ENCODE measurements at regions not wholly inside any gene's neighbourhood (a gene's known extent, or its start where the extent isn't known, plus 50 kb on each side); places are given as distances from the start of the nearest gene placed in this dataset.

DNA sequence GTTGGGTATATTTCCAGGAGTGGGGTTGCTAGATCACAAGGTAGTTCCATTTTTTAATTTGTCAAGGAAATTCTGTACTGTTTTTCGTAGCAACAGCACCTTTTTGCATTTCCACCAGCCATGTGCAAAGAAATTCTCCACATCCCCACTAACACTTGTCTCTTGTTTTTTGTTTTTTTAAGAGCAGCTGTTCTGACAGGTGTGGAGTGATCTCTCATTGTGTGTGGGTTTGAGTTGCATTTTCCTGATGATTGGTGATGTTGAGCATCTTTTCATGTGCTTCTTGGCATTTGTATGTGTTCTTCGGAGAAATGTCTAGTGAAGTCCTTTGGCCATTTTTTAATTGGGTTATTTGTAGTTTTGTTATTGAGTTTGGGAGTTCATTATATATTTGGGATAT is 80.3 kb upstream of the PUDP start:
- Mint-ChIP-seq H3K27me3 (ENCODE audit: low read depth) (no peaks in the 10 kb centered on the region), H3K4me3 (no peak overlapping the region), H3K4me1 (peaks cover 39% of the 10 kb centered on the region), H3K9me3 (no peaks in the 10 kb centered on the region), H3K27ac (no peak overlapping the region), H3K36me3 (ENCODE audit: low read depth) (no peaks in the 10 kb centered on the region)
- TF ChIP-seq, protein P1, sequence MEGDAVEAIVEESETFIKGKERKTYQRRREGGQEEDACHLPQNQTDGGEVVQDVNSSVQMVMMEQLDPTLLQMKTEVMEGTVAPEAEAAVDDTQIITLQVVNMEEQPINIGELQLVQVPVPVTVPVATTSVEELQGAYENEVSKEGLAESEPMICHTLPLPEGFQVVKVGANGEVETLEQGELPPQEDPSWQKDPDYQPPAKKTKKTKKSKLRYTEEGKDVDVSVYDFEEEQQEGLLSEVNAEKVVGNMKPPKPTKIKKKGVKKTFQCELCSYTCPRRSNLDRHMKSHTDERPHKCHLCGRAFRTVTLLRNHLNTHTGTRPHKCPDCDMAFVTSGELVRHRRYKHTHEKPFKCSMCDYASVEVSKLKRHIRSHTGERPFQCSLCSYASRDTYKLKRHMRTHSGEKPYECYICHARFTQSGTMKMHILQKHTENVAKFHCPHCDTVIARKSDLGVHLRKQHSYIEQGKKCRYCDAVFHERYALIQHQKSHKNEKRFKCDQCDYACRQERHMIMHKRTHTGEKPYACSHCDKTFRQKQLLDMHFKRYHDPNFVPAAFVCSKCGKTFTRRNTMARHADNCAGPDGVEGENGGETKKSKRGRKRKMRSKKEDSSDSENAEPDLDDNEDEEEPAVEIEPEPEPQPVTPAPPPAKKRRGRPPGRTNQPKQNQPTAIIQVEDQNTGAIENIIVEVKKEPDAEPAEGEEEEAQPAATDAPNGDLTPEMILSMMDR (IDR thresholded peaks at IDR 0.05; ENCODE audit: unreplicated experiment in 3 of 3): no peak

DNA sequence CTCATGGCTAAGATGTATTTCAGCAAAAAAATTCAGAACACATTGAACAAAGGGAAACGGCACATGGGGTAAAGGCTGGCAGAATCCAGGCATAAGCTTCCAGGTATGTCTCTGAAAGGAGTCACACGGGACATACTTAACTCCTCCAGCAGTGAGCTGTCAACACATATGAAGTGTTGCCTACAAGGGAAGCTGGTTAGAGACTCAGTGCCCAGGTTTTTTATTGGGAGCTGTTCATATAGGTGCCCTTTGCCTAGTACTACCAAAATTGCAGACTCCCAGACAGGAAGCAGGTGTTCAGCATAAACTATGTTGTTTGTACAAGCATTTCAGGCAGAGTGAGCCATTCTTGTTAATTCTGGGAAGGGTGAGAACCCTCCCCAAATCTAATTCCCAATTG is 77.4 kb upstream of the PUDP start:
- Mint-ChIP-seq H3K9me3 (no peaks in the 10 kb centered on the region), H3K4me3 (no peak overlapping the region), H3K4me1 (peaks cover 29% of the 10 kb centered on the region), H3K27ac (no peak overlapping the region), H3K27me3 (ENCODE audit: low read depth) (no peaks in the 10 kb centered on the region), H3K36me3 (ENCODE audit: low read depth) (no peaks in the 10 kb centered on the region)
- TF ChIP-seq, protein P1 (IDR thresholded peaks at IDR 0.05; ENCODE audit: unreplicated experiment in 3 of 3): no peak

DNA sequence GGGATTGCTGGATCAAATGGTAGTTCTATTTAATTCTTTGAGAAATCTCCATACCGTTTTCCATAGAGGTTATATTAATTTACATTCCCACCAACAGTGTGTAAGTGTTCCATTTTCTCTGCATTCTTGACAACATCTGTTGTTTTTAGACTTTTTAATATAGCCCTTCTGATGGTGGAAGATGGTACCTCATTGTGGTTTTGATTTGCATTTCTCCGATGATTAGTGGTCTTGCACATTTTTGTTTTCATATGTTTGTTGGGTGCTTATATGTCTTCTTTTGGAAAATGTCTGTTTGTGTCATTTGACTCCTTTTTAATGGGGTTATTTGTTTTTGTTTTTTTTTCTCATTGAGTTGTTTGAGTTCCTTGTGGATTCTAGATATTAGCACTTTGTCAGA is 75.3 kb upstream of the PUDP start:
- TF ChIP-seq, protein P1 (IDR thresholded peaks at IDR 0.05; ENCODE audit: unreplicated experiment in 3 of 3): no peak
- H3K27ac Mint-ChIP-seq: no peak overlapping the region
- no peaks in the 10 kb centered on the region for H3K36me3 Mint-ChIP-seq (ENCODE audit: low read depth)
- no peak overlapping the region for H3K4me3 Mint-ChIP-seq
- no peaks in the 10 kb centered on the region for H3K9me3 Mint-ChIP-seq
- peaks cover 3% of the 10 kb centered on the region for H3K27me3 Mint-ChIP-seq (ENCODE audit: low read depth)
- H3K4me1 Mint-ChIP-seq: peaks cover 31% of the 10 kb centered on the region

DNA sequence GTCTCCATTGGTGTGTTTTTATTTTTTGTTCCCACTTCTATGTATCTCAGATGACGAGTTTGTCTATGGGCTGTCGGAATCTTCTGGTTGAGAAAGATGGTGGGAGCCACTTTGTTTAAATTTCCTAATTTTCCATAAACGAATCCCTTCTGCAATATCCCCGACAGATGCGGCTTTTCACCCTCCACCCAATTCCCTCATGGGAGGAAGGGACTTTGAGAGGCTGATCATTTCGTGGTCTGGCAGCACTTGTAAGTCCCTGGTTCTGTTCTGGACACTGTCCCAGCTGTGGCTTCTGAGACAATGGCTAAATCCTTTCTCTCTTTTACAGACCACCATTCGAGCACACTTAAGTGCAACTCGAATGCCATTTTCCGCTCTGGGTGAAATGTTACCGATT is 72.2 kb upstream of the PUDP start:
- Mint-ChIP-seq H3K4me3 (no peak overlapping the region), H3K9me3 (no peaks in the 10 kb centered on the region), H3K27me3 (ENCODE audit: low read depth) (peaks cover 4% of the 10 kb centered on the region), H3K27ac (no peak overlapping the region), H3K36me3 (ENCODE audit: low read depth) (no peaks in the 10 kb centered on the region), H3K4me1 (peaks cover 18% of the 10 kb centered on the region)
- TF ChIP-seq, protein P1 (IDR thresholded peaks at IDR 0.05; ENCODE audit: unreplicated experiment in 3 of 3): no peak

DNA sequence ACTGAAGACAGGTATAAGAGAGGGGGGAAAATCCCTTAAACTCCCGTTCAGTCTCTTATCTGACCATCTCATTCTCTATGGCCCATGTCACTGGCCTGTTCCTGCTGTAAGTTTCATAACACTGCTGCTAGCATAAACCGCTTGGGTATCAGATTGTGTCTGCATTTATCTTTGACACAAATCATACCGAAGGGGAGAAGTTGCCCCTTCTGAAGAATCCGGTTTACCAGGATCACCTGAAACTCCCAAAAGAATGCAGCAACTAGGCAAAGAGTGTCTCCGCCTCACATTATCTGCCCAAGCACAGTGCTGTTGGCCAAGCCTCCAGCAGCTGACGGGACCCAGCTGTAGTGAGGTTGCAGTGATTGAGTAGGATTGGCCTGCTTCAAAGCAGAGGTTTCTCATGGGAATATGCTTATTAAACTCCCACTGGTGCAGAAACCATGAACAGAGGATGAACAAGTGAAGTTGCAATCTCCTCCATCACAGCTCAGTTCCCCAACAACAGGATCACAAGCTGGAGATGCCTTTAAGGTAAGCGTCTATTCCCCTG is 71.3 kb upstream of the PUDP start:
- H3K27ac Mint-ChIP-seq: no peak overlapping the region
- H3K27me3 Mint-ChIP-seq (ENCODE audit: low read depth): peaks cover 4% of the 10 kb centered on the region
- no peaks in the 10 kb centered on the region for H3K9me3 Mint-ChIP-seq
- peaks cover 14% of the 10 kb centered on the region for H3K4me1 Mint-ChIP-seq
- TF ChIP-seq, protein P1 (IDR thresholded peaks at IDR 0.05; ENCODE audit: unreplicated experiment in 3 of 3): no peak
- H3K4me3 Mint-ChIP-seq: no peak overlapping the region
- H3K36me3 Mint-ChIP-seq (ENCODE audit: low read depth): no peaks in the 10 kb centered on the region

DNA sequence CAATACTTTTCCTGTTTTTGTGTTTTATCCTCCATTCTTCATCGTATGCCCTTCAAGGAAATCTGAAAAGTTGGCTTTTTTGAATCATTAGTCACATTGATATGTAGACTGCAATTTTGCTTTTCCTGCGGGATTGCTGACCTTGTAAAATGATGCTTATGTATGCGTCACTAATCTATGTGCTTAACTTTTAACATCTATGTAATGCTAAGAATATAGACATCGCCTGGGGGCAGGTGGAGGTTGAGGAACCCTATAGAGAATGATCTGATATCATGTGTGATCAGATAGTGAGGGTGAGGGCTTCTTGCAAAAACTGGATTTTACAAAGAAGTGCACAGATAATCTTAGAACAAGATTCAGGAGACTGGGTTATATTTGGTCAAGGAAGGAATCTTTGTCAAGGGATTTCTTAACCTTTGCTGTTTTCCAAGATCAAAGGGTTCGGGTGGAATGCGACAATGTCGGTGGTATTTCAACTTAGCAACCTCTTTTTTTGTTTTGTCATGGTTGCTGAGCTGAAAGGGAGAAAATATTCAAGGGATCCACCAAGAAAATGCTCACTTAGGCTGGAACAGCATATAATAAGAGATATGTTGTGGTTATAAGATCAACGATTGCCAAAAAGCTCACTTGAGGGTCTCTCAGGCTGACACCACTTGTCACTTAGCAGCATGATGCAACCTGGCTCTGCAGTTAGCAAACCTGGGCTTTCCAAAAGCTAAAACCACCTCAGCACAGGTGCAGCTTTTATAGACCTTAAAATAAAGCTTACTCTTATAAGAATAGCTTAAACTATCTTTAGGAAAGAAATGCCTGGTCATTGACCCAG is 70.6 kb upstream of the PUDP start:
- Mint-ChIP-seq H3K27ac (peak overlapping the region in 1 of 3 experiments; percentile 14), H3K4me3 (no peak overlapping the region), H3K9me3 (no peaks in the 10 kb centered on the region), H3K27me3 (ENCODE audit: low read depth) (peaks cover 4% of the 10 kb centered on the region), H3K36me3 (ENCODE audit: low read depth) (no peaks in the 10 kb centered on the region), H3K4me1 (peaks cover 14% of the 10 kb centered on the region)
- TF ChIP-seq, protein P1 (IDR thresholded peaks at IDR 0.05; ENCODE audit: unreplicated experiment in 3 of 3): no peak

All from nephron (organoid).